ENCODE measurements at regions not wholly inside any gene's neighbourhood (a gene's known extent, or its start where the extent isn't known, plus 50 kb on each side); places are given as distances from the start of the nearest gene placed in this dataset.
"Not testable (repeated sequence)": the region's sequence is repeated elsewhere in the genome, so short reads cannot be mapped to it uniquely, and the experiment has no call there.

DNA sequence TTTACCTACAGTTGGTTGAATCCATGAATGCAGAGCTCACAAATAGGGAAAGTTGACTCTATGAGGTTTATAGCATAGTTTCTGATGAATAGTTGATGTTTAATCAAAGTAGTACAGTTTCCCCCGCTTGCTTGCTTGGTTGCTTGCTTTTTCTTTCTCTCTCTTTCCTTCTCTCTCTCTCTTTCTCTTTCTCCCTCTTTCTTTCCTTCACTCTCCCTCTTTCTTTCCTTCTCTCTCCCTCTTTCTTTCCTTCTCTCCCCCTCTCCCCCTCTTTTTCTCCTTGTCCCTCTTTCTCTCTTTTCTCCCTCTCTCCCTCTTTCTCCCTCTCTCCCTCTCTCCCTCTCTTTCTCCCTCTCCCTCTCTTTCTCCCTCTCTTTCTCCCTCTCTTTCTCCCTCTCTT, 999.9 kb upstream of the CELF4 start:
- DNase-seq, result no peak

- no peak for DNase-seq
Measured at GRCh38 chr18:38563396-38563980, 997.9 kb upstream of the CELF4 start.

GRCh38 chr18:38557006-38557405, 991.4 kb upstream of the CELF4 start:
- DNase-seq, result no peak

DNA sequence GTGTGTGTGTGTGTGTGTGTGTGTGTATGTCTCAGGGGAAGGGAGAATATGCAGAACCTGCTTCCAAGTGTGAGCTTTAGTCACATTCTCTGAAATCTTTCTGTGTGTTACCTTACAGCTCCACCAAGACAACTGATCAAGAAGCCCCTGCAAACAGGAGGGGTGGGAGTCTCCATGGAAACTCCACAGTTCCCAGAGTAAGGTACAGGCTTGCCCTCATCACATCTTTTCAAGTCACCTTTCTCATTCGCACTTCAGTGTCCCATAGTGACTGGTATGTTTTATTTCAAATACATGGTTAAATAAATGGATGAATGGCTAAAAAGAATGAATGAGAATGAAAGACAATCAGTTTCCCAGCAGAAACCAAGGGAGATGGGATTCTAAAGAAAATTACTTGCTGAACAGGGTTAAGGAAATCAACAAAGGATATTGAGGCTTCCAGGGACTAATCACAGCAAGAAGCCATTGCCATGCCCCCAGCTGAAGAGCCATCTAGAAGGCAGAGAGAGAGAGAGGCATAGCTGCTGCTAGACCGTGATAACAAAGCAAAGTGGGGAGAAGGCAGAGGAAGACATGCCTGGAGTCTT, 987.2 kb upstream of the CELF4 start:
- no peak for DNase-seq

GRCh38 chr18:38551881-38552280, 986.3 kb upstream of the CELF4 start:
- DNase-seq, result no peak

DNA sequence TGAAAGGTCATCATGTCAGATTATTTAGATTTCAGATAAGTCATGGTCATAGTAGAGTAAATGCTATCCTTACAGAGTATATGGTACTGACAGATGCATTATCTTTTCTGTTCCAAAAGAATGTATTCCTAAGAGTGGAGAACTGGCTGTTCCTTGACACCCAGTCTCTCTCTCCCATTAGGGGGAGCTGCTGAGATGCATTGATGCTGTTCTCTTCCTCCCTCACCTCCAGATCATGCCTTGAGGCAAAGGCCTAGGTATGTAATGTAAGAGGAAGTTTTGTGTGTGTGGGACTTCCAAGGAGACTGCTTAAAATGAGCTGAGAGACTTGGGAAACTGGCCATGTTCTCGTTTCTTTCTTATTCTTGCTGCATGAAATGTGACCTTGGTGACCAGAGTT, 979.5 kb upstream of the CELF4 start:
- no peak for DNase-seq

- no peak for DNase-seq
Measured at GRCh38 chr18:38539856-38540255, 974.3 kb upstream of the CELF4 start.

GRCh38 chr18:38539371-38539770, 973.8 kb upstream of the CELF4 start:
- DNase-seq, result no peak

- no peak for DNase-seq
Measured at GRCh38 chr18:38534073-38534472, 968.5 kb upstream of the CELF4 start.

- no peak for DNase-seq
Measured at GRCh38 chr18:38526922-38527321, 961.3 kb upstream of the CELF4 start.

DNA sequence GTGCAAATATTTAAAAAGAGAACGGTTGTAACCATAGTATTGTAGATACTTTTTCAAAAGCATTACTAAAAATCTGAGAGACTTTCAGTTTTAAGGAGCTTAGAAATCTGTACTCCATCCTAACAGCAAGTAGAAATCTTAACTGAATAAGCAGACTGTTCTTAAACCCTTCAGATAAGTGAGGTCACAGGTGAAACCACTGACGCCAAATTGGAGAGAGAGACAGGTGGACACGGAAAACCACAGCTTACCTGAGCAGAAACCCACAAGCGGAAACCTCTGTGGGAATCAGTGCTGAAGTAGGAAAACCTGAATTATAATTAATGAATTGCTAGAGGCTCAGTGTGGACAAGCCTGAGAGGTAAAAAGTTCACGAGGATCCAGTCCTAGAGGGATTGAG, 959.4 kb upstream of the CELF4 start:
- no peak for DNase-seq

DNA sequence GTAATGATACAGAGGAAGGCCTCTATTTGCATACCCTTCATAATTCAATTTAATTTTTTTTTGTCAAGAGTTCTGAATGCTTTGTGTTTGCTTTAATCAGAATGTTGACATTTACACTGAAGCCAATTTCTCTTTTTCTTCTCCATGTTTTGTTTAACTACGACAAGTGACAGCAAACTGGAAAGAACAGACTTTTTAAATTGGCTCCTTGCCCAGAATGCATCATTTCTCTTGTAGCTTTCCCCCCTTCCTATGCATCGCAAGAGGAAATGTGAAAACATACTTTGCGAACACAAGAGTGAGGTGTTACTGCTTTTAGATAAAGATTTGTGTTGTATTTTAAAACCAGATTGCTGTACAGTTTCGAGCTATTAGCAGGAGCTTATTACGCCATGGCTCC, 955.2 kb upstream of the CELF4 start:
- no peak for DNase-seq

DNA sequence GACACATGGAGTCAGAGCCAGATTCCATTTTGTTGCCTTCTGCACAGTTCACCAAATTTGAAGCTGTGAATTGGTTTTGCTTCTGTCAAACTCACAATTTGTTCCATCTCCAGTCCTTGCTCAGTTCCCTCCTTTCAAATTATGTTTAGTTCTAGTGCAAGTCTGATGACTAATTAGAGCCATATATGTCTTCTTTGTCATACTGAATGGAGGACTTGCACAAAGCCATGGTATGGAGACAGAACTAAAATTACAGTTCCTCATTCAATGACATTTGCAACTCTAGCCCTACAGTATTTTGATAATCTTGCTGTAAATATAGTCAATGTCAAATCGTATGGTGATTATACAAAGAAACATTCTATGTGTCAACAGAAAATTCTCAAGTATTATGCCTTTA, 936.9 kb upstream of the CELF4 start:
- no peak for DNase-seq

GRCh38 chr18:38497266-38497665, 931.7 kb upstream of the CELF4 start:
- DNase-seq, result no peak

GRCh38 chr18:38496222-38496793, 930.7 kb upstream of the CELF4 start:
- DNase-seq, result no peak

- no peak for DNase-seq
Measured at GRCh38 chr18:38494065-38494464, 928.5 kb upstream of the CELF4 start.

GRCh38 chr18:38491195-38491594, 925.6 kb upstream of the CELF4 start:
- no peak for DNase-seq

DNA sequence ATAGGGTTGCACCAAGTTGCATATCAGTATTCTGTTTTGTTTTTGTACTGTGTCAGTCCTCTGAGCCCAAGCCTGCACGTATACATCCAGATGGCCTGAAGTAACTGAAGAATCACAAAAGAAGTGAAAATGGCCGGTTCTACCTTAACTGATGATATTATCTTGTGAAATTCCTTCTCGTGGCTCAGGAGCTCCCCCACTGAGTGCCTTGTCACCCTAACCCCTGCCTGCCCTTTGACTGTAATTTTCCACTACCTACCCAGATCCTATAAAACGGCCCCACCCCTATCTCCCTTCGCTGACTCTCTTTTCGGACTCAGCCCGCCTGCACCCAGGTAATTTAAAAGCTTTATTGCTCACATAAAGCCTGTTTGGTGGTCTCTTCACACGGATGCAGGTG, 924.1 kb upstream of the CELF4 start:
- not testable (repeated sequence) for DNase-seq

DNA sequence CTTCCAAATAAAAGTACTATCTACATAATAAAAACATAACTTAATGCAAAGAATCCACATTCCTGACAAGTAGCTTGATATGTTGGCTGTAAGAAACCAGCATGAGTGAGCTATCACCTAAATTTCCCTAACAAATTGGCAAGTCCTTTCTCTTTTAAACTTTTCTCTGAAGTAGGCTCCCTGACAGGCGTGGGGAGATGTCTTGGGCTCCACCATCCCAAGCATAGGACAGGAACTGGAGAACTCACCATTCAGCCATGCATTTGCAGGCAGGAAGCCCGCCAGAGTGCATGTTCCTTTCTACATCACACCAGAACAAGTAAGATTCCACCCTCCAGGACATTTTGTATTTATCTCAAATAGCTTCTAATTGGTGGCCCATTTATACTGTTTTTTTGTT, 921.9 kb upstream of the CELF4 start:
- DNase-seq, result no peak

DNA sequence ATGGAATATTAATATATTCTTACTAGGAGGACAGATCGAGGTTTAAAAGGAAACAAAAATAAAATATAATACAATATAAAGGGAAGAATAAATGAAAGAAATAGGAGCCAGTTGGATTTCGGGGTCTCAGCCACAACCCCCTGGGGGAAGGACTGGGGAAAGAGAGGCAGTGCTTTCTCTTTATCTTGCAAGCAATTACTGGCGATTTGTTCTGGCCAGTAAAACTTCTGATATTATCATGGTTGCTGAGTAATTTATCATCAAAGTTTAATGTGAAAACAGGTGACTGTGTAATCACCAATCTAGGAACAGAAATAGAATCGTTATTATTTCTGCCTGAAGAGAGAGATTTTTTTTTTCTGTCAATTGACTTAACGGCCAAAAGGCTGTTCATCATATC, 917.7 kb upstream of the CELF4 start:
- DNase-seq, result no peak

DNA sequence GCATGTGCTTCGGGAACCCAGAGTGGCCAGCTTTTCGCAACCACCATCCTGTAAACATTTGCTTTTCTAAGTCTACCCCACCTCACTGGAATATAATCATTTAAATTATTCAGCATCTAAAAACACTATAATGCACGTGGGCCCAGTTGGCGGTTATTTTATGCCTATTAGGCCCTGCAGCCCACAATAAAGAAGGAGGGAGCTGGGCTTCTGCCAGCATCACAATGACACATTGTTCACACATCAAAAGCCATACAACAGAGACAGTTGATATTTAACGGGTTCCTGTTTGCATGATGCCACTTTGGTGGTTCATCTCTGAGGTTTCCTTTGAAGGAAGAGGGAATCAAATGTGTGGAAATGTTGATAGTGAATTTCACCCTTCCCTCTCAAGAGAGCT, 916.0 kb upstream of the CELF4 start:
- DNase-seq, result no peak

- no peak for DNase-seq
Measured at GRCh38 chr18:38475686-38476085, 910.1 kb upstream of the CELF4 start.

DNA sequence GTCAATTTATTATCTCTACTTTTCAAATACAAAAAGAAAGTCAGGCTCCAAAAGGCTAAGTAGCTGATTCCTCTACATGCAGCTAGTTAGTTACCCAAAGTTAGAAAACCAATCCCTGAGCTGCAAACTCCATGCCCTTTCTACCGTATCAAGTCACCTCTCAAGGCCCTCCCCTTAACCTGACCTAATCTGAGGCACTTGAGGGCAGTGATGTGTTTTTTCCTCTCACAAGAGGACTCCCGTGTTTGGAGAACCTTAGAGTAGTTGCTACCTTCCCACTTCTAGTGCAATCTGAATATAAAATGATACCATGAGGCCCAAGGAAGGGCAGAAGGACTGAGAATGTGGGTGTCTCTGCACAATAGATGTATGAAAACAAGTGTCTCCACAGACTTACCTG, 907.9 kb upstream of the CELF4 start:
- no peak for DNase-seq

GRCh38 chr18:38470421-38470820, 904.8 kb upstream of the CELF4 start:
- DNase-seq, result no peak

DNA sequence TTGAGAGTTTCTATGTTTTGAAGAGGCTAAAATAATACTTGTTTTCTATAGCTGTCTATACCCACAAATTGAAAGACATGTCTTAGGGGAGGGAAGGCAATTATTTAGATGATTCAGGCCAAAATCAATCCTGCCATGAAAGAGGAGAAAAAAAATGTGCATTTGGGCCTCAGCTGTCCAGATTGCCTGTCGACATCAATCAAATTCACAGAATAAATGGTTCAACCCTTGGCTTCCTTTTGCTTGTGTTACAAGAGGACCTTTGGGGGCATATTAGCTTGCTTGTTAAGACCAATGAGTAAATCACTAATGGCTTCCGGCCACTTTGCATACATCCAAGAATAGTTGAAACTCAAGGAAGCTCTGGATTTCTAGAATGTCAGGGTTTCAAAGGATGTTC, 900.8 kb upstream of the CELF4 start:
- DNase-seq, result no peak

Measured in NCI-H187 (cell line).